MCF 10A (cell line): ENCODE measurements at regions not wholly inside any gene's neighbourhood (a gene's known extent, or its start where the extent isn't known, plus 50 kb on each side); places are given as distances from the start of the nearest gene placed in this dataset.

Source experiments
- BruUV-seq: library from RNA; stranded (reverse); fragments of 400-500 nt; replicated peaks from 2 replicates; lab custom pipeline; 2021; lab: Mats Ljungman, UMichigan
- CTCF ChIA-PET: fragments of 300-600 bp; sonication (Branson Sonifier 250); formaldehyde crosslinking; extraction: SDS; loops from one replicate; lab custom pipeline; 2021; ENCODE audit warnings: antibody characterized with exemption, inconsistent platforms; lab: Yijun Ruan, JAX
- POLR2A ChIA-PET: fragments of 300-600, 350-650 bp; sonication (Branson Sonifier 250); formaldehyde crosslinking; extraction: SDS; loops from one replicate; lab custom pipeline; 2020; ENCODE audit warnings: antibody characterized with exemption, inconsistent platforms; lab: Yijun Ruan, JAX
- DNase-seq: peaks from one replicate; pipeline ENCODE4 v3.0.0-alpha.2; 2018; ENCODE audit not compliant: unreplicated experiment
- H3K27ac Mint-ChIP-seq: one replicate; pipeline ENCODE4 v1.8.0; 2022; ENCODE audit warnings: mild to moderate bottlenecking, low read depth, mixed read lengths; ENCODE audit not compliant: unreplicated experiment
- H3K27me3 Mint-ChIP-seq: one replicate; pipeline ENCODE4 v1.8.0; 2022; ENCODE audit warnings: mixed read lengths; ENCODE audit not compliant: insufficient read depth, unreplicated experiment
- H3K36me3 Mint-ChIP-seq: one replicate; pipeline ENCODE4 v1.8.0; 2022; ENCODE audit warnings: mild to moderate bottlenecking, moderate library complexity, mixed read lengths; ENCODE audit not compliant: insufficient read depth, unreplicated experiment
- H3K4me1 Mint-ChIP-seq: one replicate; pipeline ENCODE4 v1.8.0; 2022; ENCODE audit warnings: mixed read lengths; ENCODE audit not compliant: insufficient read depth, unreplicated experiment
- H3K4me3 Mint-ChIP-seq: one replicate; pipeline ENCODE4 v1.8.0; 2022; ENCODE audit warnings: mild to moderate bottlenecking, moderate library complexity, mixed read lengths; ENCODE audit not compliant: unreplicated experiment
- H3K9me3 Mint-ChIP-seq: one replicate; pipeline ENCODE4 v1.8.0; 2022; ENCODE audit warnings: mixed read lengths; ENCODE audit not compliant: unreplicated experiment
- CTCF ChIP-seq: fragments of 200-600 bp; IDR thresholded peaks from one replicate; pipeline ENCODE4 v1.8.0; 2022; ENCODE audit warnings: antibody characterized with exemption, mild to moderate bottlenecking; ENCODE audit not compliant: unreplicated experiment
- intact Hi-C: fragments of 100-400 bp; cut with micrococcal nuclease; formaldehyde crosslinking; loops from 2 replicates; pipeline ENCODE4 v1.14.1; 2022

- intact Hi-C loops, result no loop called here
- DNase-seq, result no peak
- no TSS peak for BruUV-seq
- Mint-ChIP-seq H3K27me3 (no peaks in the 10 kb centered on the region), H3K4me3 (no peak overlapping the region), H3K4me1 (no peaks in the 10 kb centered on the region), H3K9me3 (no peaks in the 10 kb centered on the region), H3K27ac (no peak overlapping the region), H3K36me3 (no peaks in the 10 kb centered on the region)
- POLR2A ChIA-PET, result interaction anchor here (1.2 kb wide), 1 partner anchor 11 kb away, joined by 4 read pairs; no protein-coding TSS in a partner anchor
- CTCF ChIA-PET, result no interaction called here
- no peak for TF ChIP-seq CTCF
Measured at GRCh38 chr6:1122083-1122482, 189.8 kb upstream of the FOXQ1 start.

DNA sequence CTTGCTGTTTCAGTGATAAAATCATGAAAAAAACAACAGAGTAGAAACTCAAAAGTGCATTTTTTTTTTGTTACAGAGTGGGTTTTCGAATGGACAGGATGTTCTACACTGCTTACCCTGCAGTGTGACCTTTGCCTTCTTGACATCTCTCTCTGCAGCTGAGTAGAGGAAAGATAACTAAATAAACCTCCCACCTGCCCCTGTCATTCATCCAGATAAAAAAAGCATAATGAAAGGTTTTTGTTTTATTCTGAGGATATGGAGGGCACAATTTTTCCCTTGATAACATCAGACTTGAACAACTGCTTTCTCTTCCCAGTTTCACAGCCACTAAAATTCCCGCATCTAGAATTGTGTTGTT, 193.6 kb upstream of the FOXQ1 start:
- intact Hi-C loops, result no loop called here
- CTCF ChIA-PET, result no interaction called here
- TF ChIP-seq CTCF, result no peak
- DNase-seq, result no peak
- POLR2A ChIA-PET, result no interaction called here
- no peaks in the 10 kb centered on the region for H3K9me3 Mint-ChIP-seq
- no peaks in the 10 kb centered on the region for H3K36me3 Mint-ChIP-seq
- H3K27me3 Mint-ChIP-seq, result no peaks in the 10 kb centered on the region
- no TSS peak for BruUV-seq
- H3K4me3 Mint-ChIP-seq, result no peak overlapping the region
- no peak overlapping the region for H3K27ac Mint-ChIP-seq
- H3K4me1 Mint-ChIP-seq, result no peaks in the 10 kb centered on the region

- no peaks in the 10 kb centered on the region for H3K27me3 Mint-ChIP-seq
- DNase-seq, result no peak
- POLR2A ChIA-PET, result interaction anchor here (0.8 kb wide), 1 partner anchor 29 kb away, joined by 4 read pairs; no protein-coding TSS in a partner anchor
- intact Hi-C loops, result no loop called here
- H3K36me3 Mint-ChIP-seq, result no peaks in the 10 kb centered on the region
- no peak overlapping the region for H3K27ac Mint-ChIP-seq
- H3K9me3 Mint-ChIP-seq, result no peaks in the 10 kb centered on the region
- no peak overlapping the region for H3K4me3 Mint-ChIP-seq
- TF ChIP-seq CTCF, result no peak
- no TSS peak for BruUV-seq
- CTCF ChIA-PET, result interaction anchor here (0.6 kb wide), 1 partner anchor 108 kb away, joined by 3 read pairs; no protein-coding TSS in a partner anchor
- H3K4me1 Mint-ChIP-seq, result no peaks in the 10 kb centered on the region
Measured at GRCh38 chr6:1117530-1118286, 194.2 kb upstream of the FOXQ1 start.

GRCh38 chr6:1116149-1116548, 195.7 kb upstream of the FOXQ1 start:
- intact Hi-C loops, result no loop called here
- CTCF ChIA-PET, result interaction anchor here (0.6 kb wide), 1 partner anchor 519 kb away, joined by 3 read pairs; no protein-coding TSS in a partner anchor

More at GRCh38 chr6:1116149-1116548, 195.7 kb upstream of the FOXQ1 start:
- H3K36me3 Mint-ChIP-seq, result no peaks in the 10 kb centered on the region
- H3K9me3 Mint-ChIP-seq, result no peaks in the 10 kb centered on the region
- BruUV-seq, result no TSS peak
- peaks cover 7% of the 10 kb centered on the region for H3K4me1 Mint-ChIP-seq
- no peak overlapping the region for H3K27ac Mint-ChIP-seq
- no peak for DNase-seq
- TF ChIP-seq CTCF, result no peak
- no peaks in the 10 kb centered on the region for H3K27me3 Mint-ChIP-seq
- POLR2A ChIA-PET, result interaction anchor here (0.7 to 1.8 kb wide), 5 partner anchors 14 to 79 kb away, joined by 3 to 5 read pairs (median 3); no protein-coding TSS in a partner anchor
- no peak overlapping the region for H3K4me3 Mint-ChIP-seq
